K562 (cell line): ENCODE measurements at regions not wholly inside any gene's neighbourhood (a gene's known extent, or its start where the extent isn't known, plus 50 kb on each side); places are given as distances from the start of the nearest gene placed in this dataset.
A peak's percentile ranks its signal among the peaks of the same experiment; 100 is the strongest.

Experiments used
- ATF7 ChIP-seq: fragments of 450-650 bp; IDR thresholded peaks from 2 replicates; pipeline ENCODE4 v1.7.1; 2014; ENCODE audit warnings: mild to moderate bottlenecking, moderate library complexity
- BRCA1 ChIP-seq, 2 experiments: fragments of 450-650 bp in 1 of 2; sonication (generic) in 1 of 2; formaldehyde crosslinking in 1 of 2; IDR thresholded peaks; 2 replicates each; pipeline versions ENCODE4 v1.5.0 to v1.6.1; 2017 to 2020; ENCODE audit warnings: mild to moderate bottlenecking in 1 of 2, missing genetic modification reagents in 1 of 2
- CEBPG ChIP-seq, 3 experiments: fragments of 200-800 bp in 1 of 3; sonication (Bioruptor generic) in 1 of 3; sonication (generic) in 1 of 3; formaldehyde crosslinking in 1 of 3; IDR thresholded peaks in 2 of 3; conservative IDR thresholded peaks in 1 of 3; 2 replicates each; pipeline versions ENCODE4 v1.6.1 to v1.8.0; 2016 to 2022; ENCODE audit warnings: missing compliant biosample characterization in 2 of 3, missing genetic modification characterization in 2 of 3, mild to moderate bottlenecking in 1 of 3, missing genetic modification reagents in 1 of 3
- FUS ChIP-seq: fragments of 200-400 bp; formaldehyde crosslinking; optimal IDR thresholded peaks from 2 replicates; pipeline ENCODE3; 2017; ENCODE audit warnings: low read depth, low read length
- NR2F6 ChIP-seq: fragments of 450-650 bp; formaldehyde crosslinking; IDR thresholded peaks from 2 replicates; pipeline ENCODE4 v1.4.0; 2020; ENCODE audit warnings: mild to moderate bottlenecking
- PHF21A ChIP-seq: fragments of 450-650 bp; IDR thresholded peaks from 2 replicates; pipeline ENCODE4 v1.6.1; 2017; ENCODE audit warnings: low read depth, borderline replicate concordance
- PURB ChIP-seq: sonication (generic); formaldehyde crosslinking; IDR thresholded peaks from 2 replicates; pipeline ENCODE4 v1.9.0; 2021; ENCODE audit warnings: low read depth, mild to moderate bottlenecking, missing genetic modification reagents
- SAFB2 ChIP-seq: fragments of 200-400 bp; formaldehyde crosslinking; IDR thresholded peaks from 2 replicates; pipeline ENCODE4 v1.6.1; 2018; ENCODE audit warnings: borderline replicate concordance, low read length, low read depth, moderate library complexity; ENCODE audit not compliant: severe bottlenecking
- SMAD2 ChIP-seq: fragments of 150-350 bp; IDR thresholded peaks from 2 replicates; pipeline ENCODE4 v1.6.1; 2014; ENCODE audit warnings: low read depth, mild to moderate bottlenecking, low read length
- STAG1 ChIP-seq: sonication (generic); formaldehyde crosslinking; IDR thresholded peaks from 2 replicates; pipeline ENCODE4 v1.5.0; 2020; ENCODE audit warnings: missing genetic modification reagents, borderline replicate concordance
- ZBTB40 ChIP-seq, 2 experiments: fragments of 450-650 bp in 1 of 2; sonication (generic) in 1 of 2; formaldehyde crosslinking in 1 of 2; IDR thresholded peaks; 2 replicates each; pipeline versions ENCODE4 v1.7.1 to v1.9.0; 2016 to 2022; ENCODE audit warnings: inconsistent platforms in 1 of 2, mild to moderate bottlenecking in 1 of 2, missing genetic modification reagents in 1 of 2
- ZBTB43 ChIP-seq: sonication (generic); formaldehyde crosslinking; IDR thresholded peaks from 2 replicates; pipeline ENCODE4 v1.8.0; 2023; ENCODE audit warnings: mild to moderate bottlenecking, missing genetic modification reagents
- ZFX ChIP-seq: sonication (generic); formaldehyde crosslinking; IDR thresholded peaks from 2 replicates; pipeline ENCODE4 v1.8.0; 2022; ENCODE audit warnings: mild to moderate bottlenecking, missing genetic modification reagents, moderate library complexity
- ZKSCAN8 ChIP-seq: fragments of 200-800 bp; sonication (Bioruptor generic); IDR thresholded peaks from 2 replicates; pipeline ENCODE4 v1.6.1; 2016; ENCODE audit warnings: missing genetic modification characterization, missing compliant biosample characterization
- ZNF707 ChIP-seq: fragments of 250-450 bp; sonication (Bioruptor Pico); conservative IDR thresholded peaks from 2 replicates; pipeline ENCODE4 v1.8.0; 2022; ENCODE audit warnings: inconsistent platforms, mild to moderate bottlenecking, moderate library complexity
- ZZZ3 ChIP-seq: fragments of 450-650 bp; IDR thresholded peaks from 2 replicates; pipeline ENCODE4 v1.6.1; 2016; ENCODE audit warnings: antibody characterized with exemption, mild to moderate bottlenecking, moderate library complexity

GRCh38 chr16:85392756-85393673 lies 220.1 kb upstream of the GSE1 start (continued):
- TF ChIP-seq ZBTB40 (IDR thresholded peaks at IDR 0.05) (no peak), ZBTB40 (CRISPR knock-in tag; IDR thresholded peaks at IDR 0.05) (no peak), FUS (no peak), ATF7 (no peak), SMAD2 (no peak), ZZZ3 (no peak), BRCA1 (IDR thresholded peaks at IDR 0.05) (no peak), BRCA1 (CRISPR knock-in tag; IDR thresholded peaks at IDR 0.05) (peak; percentile 93; the same call in 1 of the 2 replicates), STAG1 (CRISPR knock-in tag) (0 out of 2 replicates have a peak, but pooled peaks have one; percentile 14), ZKSCAN8 (CRISPR knock-in tag) (peak; percentile 94), PURB (no peak), ZBTB43 (CRISPR knock-in tag) (no peak), PHF21A (no peak), NR2F6 (CRISPR knock-in tag) (no peak), ZFX (CRISPR knock-in tag) (no peak), ZNF707 (CRISPR knock-in tag) (no peak), CEBPG (CRISPR knock-in tag; IDR thresholded peaks at IDR 0.05) (no peak), CEBPG (tag; conservative IDR thresholded peaks at IDR 0.05 in 1 of 2, IDR thresholded peaks at IDR 0.05 in 1 of 2) (no peak), SAFB2 (no peak)
